Renal pelvis (tissue), 1 donor: ENCODE measurements at regions not wholly inside any gene's neighbourhood (a gene's known extent, or its start where the extent isn't known, plus 50 kb on each side); places are given as distances from the start of the nearest gene placed in this dataset.

ENCODE experiments used
- DNase-seq: peaks from one replicate; pipeline ENCODE4 v3.0.0-alpha.2; 2013

DNA sequence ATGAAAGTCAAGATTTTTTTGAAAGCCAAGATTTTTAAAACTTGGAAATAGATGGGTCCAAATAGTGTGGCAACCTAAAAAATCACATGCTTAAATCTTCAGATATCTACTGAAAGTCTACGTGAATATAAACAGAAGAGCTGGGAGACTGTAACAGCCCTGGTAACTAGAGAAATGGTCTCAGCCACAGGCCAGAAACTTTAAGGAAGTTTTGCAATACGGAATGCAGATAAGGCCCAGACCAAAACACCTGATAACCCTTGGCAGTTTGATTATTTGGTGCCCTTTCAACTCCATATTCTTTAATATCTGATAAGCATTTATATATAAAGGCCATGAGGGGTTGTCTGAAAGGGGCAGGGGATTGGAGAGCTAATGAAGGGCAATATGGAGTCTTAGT, 537.3 kb upstream of the TGFBR2 start:
- no peak for DNase-seq

DNA sequence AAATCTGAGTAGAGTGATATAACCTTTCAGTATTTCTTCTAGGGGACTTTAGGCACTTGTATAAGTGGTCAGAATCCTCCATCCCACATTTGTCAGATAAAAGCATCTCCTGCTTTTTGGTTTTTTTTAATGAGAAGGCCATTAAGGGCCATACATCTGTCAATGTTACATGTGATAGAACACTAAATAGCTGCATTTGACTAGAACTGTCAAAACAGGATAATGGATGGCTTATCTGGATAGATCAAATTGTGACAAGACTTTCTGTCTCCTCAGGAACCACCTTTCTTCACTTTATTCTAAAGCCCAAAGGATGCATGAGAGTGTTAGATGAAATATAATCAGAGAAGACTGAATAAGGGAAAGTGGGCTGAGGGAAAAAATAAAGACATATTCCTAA, 533.4 kb upstream of the TGFBR2 start:
- DNase-seq, result no peak

GRCh38 chr3:30073622-30074021, 532.8 kb upstream of the TGFBR2 start:
- DNase-seq, result peak; percentile 42

- no peak for DNase-seq
These were observed 530.9 kb upstream of the TGFBR2 start for GRCh38 chr3:30075514-30075913.

GRCh38 chr3:30076899-30077298, 529.5 kb upstream of the TGFBR2 start:
- no peak for DNase-seq

DNA sequence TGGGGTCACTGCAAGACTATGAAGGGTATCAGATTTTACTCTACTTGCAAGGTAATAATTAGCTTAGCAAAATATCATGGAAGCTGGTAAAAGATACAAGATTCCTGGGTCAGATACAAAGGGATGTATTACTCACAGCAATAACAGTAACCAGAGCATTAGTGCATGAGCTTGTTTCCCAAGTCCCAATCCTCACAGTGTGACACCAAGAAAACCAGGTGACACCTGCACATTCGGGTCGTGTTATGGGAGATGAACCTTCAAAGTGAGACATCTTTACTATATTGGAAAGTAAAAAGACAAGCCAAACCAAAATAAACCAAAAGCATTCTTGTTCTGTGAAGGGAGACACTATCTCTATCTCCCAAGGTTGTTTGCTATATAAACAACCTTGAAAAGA, 528.7 kb upstream of the TGFBR2 start:
- DNase-seq, result no peak

GRCh38 chr3:30078736-30079135, 527.7 kb upstream of the TGFBR2 start:
- no peak for DNase-seq

- no peak for DNase-seq
These were observed 524.5 kb upstream of the TGFBR2 start for GRCh38 chr3:30081904-30082303.

GRCh38 chr3:30082652-30083051, 523.7 kb upstream of the TGFBR2 start:
- DNase-seq, result no peak

- no peak for DNase-seq
These were observed 523.1 kb upstream of the TGFBR2 start for GRCh38 chr3:30083315-30083714.

- DNase-seq, result peak; percentile 33
These were observed 522.1 kb upstream of the TGFBR2 start for GRCh38 chr3:30084316-30084715.

DNA sequence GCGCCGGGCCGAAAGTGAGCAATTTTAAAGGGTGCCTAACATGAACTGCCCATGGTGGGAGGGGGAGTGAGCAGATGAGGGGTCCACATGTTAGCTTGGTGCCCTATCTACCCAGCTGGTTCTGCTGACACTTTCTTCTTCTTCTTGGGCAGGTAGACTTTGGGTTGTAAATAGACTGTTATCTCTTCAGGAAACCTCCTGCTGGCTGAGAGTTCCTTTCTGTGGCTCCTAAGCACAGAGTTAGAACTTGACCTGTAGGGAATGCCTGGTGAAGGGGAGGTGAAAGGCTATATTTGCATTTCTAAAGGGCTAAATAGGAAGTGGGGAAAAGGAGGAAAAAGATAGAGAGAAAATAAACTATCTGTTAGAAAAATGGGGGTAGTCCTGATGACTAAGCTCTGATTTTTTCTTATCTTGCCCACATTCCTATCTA, 521.4 kb upstream of the TGFBR2 start:
- no peak for DNase-seq

DNA sequence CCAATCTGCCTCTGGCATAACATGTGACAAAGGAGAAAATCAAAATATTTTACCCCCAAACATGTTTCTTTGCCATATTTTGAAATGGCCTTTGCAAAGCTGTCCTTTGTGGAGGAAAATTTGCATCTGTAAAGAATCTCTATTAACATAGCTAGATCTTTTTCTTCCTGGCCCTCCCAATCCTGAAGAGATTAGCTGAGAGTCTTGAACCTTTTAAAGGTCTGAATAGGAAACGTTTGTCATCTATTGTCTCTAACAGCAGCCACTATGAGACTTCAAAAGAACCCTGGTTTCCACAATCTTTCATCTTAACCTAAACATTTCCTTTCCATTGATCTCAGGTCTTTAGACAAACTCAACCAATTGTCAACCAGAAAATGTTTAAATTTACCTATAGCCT, 520.9 kb upstream of the TGFBR2 start:
- DNase-seq, result no peak

GRCh38 chr3:30091686-30092085, 514.7 kb upstream of the TGFBR2 start:
- DNase-seq, result no peak

DNA sequence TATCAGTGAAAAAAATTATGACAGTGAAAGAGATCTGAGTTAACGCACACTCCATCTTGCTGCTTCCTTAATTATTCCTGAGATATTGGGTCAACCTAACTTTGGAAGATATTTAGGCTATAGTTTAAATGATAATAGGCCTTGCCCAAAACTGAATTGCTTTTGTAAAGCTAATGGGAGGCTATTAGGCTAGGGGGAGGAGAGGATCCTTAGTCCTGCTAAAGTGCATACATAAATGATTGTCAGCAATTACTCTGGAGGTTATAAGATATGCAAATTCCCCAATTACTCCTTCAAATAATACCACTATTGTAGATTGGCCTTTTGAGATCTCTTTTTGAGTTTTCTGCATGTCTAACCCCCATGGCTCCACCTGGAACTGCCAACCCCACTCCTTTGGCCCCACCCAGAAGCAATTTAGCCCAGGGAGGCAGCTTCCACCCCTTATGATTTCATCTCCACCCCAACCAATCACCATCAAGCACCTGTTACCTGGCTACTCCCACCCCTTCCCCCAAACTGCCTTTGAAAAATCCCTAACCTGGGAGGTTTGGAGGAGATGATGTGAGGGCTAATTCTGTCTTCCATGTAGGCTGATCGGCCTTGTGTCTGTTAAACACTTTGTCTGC, 509.3 kb upstream of the TGFBR2 start:
- no peak for DNase-seq

GRCh38 chr3:30098243-30098642, 508.2 kb upstream of the TGFBR2 start:
- DNase-seq, result no peak

- no peak for DNase-seq
These were observed 507.5 kb upstream of the TGFBR2 start for GRCh38 chr3:30098653-30099455.

DNA sequence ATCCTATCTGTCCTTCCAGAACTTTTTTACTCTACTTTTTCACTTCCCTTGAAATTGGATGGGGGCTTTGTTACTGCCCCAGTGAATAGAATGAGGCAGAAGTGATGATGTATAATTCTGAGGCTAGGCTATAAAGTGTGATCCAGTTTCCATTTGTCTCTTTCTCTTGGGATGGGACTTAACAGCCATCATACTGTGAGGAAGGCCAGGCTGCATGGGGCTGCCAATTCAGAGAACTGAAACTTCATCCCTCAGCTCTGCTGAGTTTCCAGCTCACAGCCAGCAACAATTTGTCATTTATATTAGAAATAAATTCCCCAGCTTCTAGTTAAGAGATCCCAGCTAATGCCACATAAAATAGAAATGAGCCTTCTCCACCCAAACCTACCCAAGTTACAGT, 504.0 kb upstream of the TGFBR2 start:
- DNase-seq, result no peak

- DNase-seq, result no peak
These were observed 503.2 kb upstream of the TGFBR2 start for GRCh38 chr3:30103186-30103585.

- DNase-seq, result no peak
These were observed 498.9 kb upstream of the TGFBR2 start for GRCh38 chr3:30107531-30107930.

GRCh38 chr3:30112411-30112810, 494.0 kb upstream of the TGFBR2 start:
- DNase-seq, result no peak

DNA sequence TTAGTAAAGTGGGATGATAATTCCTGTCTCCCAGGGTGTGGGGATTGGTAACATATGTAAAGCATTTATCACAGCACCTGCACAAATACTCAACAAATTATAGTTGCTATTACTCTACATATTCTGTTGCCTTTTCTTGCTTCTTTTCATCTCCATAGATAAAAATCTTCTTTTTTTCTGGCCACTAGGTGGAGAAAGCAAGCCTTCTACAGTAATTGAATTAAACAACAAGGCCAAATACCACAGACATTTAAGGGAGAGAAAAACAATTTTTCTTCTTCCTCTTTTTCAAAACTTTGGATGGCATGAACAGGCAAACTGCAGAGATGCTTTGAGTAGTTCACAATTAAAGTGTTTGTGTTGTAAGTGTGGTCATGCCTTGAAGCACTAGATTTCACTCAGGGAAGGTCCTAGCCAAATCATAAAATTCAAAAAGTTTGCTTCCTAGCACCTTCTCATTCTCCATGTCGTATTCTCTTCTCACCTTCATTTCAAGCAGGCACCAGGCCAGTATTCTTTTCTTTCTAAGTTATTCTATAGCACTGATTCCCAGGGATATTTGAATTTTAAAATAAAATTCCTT, 493.4 kb upstream of the TGFBR2 start:
- DNase-seq, result peak; percentile 35

GRCh38 chr3:30113906-30114305, 492.5 kb upstream of the TGFBR2 start:
- DNase-seq, result no peak
